Smooth muscle cell (in vitro differentiated cells): ENCODE measurements at regions not wholly inside any gene's neighbourhood (a gene's known extent, or its start where the extent isn't known, plus 50 kb on each side); places are given as distances from the start of the nearest gene placed in this dataset.

Experiments
- DNase-seq: peaks from one replicate; lab custom pipeline; 2025; ENCODE audit not compliant: unreplicated experiment; lab: John Stamatoyannopoulos, UW
- H2AFZ ChIP-seq: fragments of 200-600 bp; sonication (generic); 2 replicates; pipeline ENCODE4 v1.6.0; 2016; ENCODE audit warnings: antibody characterized with exemption, low read depth, mild to moderate bottlenecking
- H3F3A ChIP-seq: fragments of 200-600 bp; sonication (generic); 2 replicates; pipeline ENCODE4 v1.6.0; 2017; ENCODE audit warnings: antibody characterized with exemption, low read depth
- H3K27ac ChIP-seq: fragments of 200-600 bp; sonication (generic); 2 replicates; pipeline ENCODE4 v1.5.1; 2016; ENCODE audit warnings: low read depth, mild to moderate bottlenecking
- H3K27me3 ChIP-seq: fragments of 200-600 bp; sonication (generic); 2 replicates; pipeline ENCODE4 v1.6.1; 2016; ENCODE audit warnings: low read depth, mild to moderate bottlenecking
- H3K36me3 ChIP-seq: fragments of 200-600 bp; sonication (generic); 2 replicates; pipeline ENCODE4 v1.5.1; 2016; ENCODE audit warnings: low read depth
- H3K4me1 ChIP-seq: fragments of 200-600 bp; sonication (generic); 2 replicates; pipeline ENCODE4 v1.5.1; 2016; ENCODE audit warnings: low read depth
- H3K4me2 ChIP-seq: fragments of 200-600 bp; sonication (generic); 2 replicates; pipeline ENCODE4 v1.6.0; 2016; ENCODE audit warnings: mild to moderate bottlenecking
- H3K4me3 ChIP-seq: fragments of 200-600 bp; sonication (generic); 2 replicates; pipeline ENCODE4 v1.5.1; 2016; ENCODE audit warnings: mild to moderate bottlenecking
- H3K79me2 ChIP-seq: fragments of 200-600 bp; sonication (generic); 2 replicates; pipeline ENCODE4 v1.6.0; 2016; ENCODE audit warnings: low read depth, mild to moderate bottlenecking
- H3K9ac ChIP-seq: fragments of 200-600 bp; sonication (generic); 2 replicates; pipeline ENCODE4 v1.6.0; 2016; ENCODE audit warnings: low read depth
- H3K9me3 ChIP-seq: fragments of 200-600 bp; sonication (generic); replicated peaks from 2 replicates; pipeline ENCODE4 v1.5.1; 2016; ENCODE audit warnings: low read depth
- H4K20me1 ChIP-seq: fragments of 200-600 bp; sonication (generic); 2 replicates; pipeline ENCODE4 v1.6.0; 2016; ENCODE audit warnings: low read depth
- WGBS: methylation state at CpG from one replicate; pipeline ENCODE4 v1.1.7; 2016; ENCODE audit warnings: low lambda C conversion rate; 5-methylcytosine and 5-hydroxymethylcytosine counted together
- TF ChIP-seq, protein P1 (sequence below): fragments of 200-600 bp; sonication (generic); IDR thresholded peaks from 2 replicates; pipeline ENCODE4 v1.5.1; 2017; ENCODE audit warnings: borderline replicate concordance, mild to moderate bottlenecking, antibody characterized with exemption; ENCODE audit not compliant: insufficient read depth, poor library complexity, severe bottlenecking

- no peak for DNase-seq
- Histone ChIP-seq H3K4me3 (no peak overlapping the region), H3K27ac (no peak overlapping the region), H3K79me2 (no peaks in the 10 kb centered on the region), H3K27me3 (no peaks in the 10 kb centered on the region), H2AFZ (peak overlapping the region; percentile 31), H3K4me1 (no peaks in the 10 kb centered on the region), H4K20me1 (no peaks in the 10 kb centered on the region), H3K4me2 (no peak overlapping the region), H3K9ac (no peak overlapping the region), H3K9me3 (no peaks in the 10 kb centered on the region), H3K36me3 (no peaks in the 10 kb centered on the region), H3F3A (no peaks in the 10 kb centered on the region)
- TF ChIP-seq, protein P1, sequence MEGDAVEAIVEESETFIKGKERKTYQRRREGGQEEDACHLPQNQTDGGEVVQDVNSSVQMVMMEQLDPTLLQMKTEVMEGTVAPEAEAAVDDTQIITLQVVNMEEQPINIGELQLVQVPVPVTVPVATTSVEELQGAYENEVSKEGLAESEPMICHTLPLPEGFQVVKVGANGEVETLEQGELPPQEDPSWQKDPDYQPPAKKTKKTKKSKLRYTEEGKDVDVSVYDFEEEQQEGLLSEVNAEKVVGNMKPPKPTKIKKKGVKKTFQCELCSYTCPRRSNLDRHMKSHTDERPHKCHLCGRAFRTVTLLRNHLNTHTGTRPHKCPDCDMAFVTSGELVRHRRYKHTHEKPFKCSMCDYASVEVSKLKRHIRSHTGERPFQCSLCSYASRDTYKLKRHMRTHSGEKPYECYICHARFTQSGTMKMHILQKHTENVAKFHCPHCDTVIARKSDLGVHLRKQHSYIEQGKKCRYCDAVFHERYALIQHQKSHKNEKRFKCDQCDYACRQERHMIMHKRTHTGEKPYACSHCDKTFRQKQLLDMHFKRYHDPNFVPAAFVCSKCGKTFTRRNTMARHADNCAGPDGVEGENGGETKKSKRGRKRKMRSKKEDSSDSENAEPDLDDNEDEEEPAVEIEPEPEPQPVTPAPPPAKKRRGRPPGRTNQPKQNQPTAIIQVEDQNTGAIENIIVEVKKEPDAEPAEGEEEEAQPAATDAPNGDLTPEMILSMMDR, result no peak
- 83% methylated on average over 2 of the region's 2 CpGs for WGBS
Observed at GRCh38 chr2:51220080-51220479, 188.1 kb upstream of the NRXN1 start.

GRCh38 chr2:51219468-51219867 is 187.5 kb upstream of the NRXN1 start:
- no peaks in the 10 kb centered on the region for H3F3A ChIP-seq
- H3K4me1 ChIP-seq, result no peaks in the 10 kb centered on the region
- H3K4me3 ChIP-seq, result no peak overlapping the region
- H4K20me1 ChIP-seq, result no peaks in the 10 kb centered on the region
- TF ChIP-seq, protein P1, result no peak
- DNase-seq, result no peak
- no peak overlapping the region for H3K27ac ChIP-seq
- no peak overlapping the region for H3K4me2 ChIP-seq
- H3K9ac ChIP-seq, result no peak overlapping the region
- WGBS, result 56% methylated on average over 4 of the region's 4 CpGs
- H3K36me3 ChIP-seq, result no peaks in the 10 kb centered on the region
- no peaks in the 10 kb centered on the region for H3K27me3 ChIP-seq
- H2AFZ ChIP-seq, result peak overlapping the region; percentile 12
- H3K79me2 ChIP-seq, result no peaks in the 10 kb centered on the region
- H3K9me3 ChIP-seq, result no peaks in the 10 kb centered on the region

DNA sequence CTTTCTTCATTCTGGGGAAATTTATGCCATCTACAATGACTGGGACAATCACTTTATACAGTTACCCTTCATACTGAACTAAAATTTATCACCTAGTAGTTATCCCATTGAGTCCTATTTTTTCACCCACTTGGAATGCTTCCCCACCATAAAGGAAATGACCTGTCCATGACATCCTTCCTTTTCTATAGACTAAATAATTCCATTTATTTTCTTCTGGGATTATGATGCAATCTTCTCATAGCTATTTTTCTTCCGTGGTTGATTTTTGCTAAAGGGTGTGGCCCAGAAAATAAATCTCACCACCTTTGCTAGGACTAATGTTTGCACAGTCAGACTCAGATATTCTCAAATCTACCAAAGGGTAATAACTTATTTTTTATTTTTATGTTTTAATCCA is 186.1 kb upstream of the NRXN1 start:
- Histone ChIP-seq H3K9ac (no peak overlapping the region), H3K9me3 (no peaks in the 10 kb centered on the region), H3K79me2 (no peaks in the 10 kb centered on the region), H3F3A (no peaks in the 10 kb centered on the region), H3K4me3 (no peak overlapping the region), H3K4me2 (no peak overlapping the region), H4K20me1 (no peaks in the 10 kb centered on the region), H3K27me3 (no peaks in the 10 kb centered on the region), H3K27ac (no peak overlapping the region), H3K36me3 (no peaks in the 10 kb centered on the region), H2AFZ (no peak overlapping the region), H3K4me1 (no peaks in the 10 kb centered on the region)
- no peak for DNase-seq
- WGBS, result 91% methylated on average over 1 of the region's 1 CpG
- TF ChIP-seq, protein P1, result no peak

DNA sequence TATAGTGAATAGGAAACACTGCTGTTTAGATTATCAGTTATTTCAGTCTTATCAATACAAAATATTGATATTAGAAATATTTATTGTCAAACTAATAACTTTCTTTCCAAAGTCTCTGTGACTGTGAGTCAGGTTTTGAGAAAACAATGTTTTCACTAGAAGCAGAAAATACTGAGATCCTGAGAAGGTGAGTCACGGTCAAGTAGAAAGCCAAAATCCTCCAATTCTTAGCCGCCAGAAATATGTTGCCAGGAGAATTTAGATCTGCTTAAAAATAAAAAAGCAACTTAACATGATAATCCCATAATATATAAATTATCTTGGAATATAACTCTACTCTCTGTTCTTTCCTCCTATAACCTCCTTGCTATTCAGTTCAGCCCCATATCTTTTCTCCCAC is 181.9 kb upstream of the NRXN1 start:
- H3K4me1 ChIP-seq, result no peaks in the 10 kb centered on the region
- H3K27ac ChIP-seq, result no peak overlapping the region
- no peak overlapping the region for H2AFZ ChIP-seq
- H3K27me3 ChIP-seq, result no peaks in the 10 kb centered on the region
- no peaks in the 10 kb centered on the region for H4K20me1 ChIP-seq
- no peak overlapping the region for H3K4me3 ChIP-seq
- H3F3A ChIP-seq, result no peaks in the 10 kb centered on the region
- H3K79me2 ChIP-seq, result no peaks in the 10 kb centered on the region
- H3K36me3 ChIP-seq, result no peaks in the 10 kb centered on the region
- no peaks in the 10 kb centered on the region for H3K9me3 ChIP-seq
- 96% methylated on average over 2 of the region's 2 CpGs for whole genome bisulfite sequencing
- no peak for DNase-seq
- TF ChIP-seq, protein P1, result no peak
- H3K9ac ChIP-seq, result no peak overlapping the region
- no peak overlapping the region for H3K4me2 ChIP-seq
